Liver (tissue), 8 donors: ENCODE measurements at regions not wholly inside any gene's neighbourhood (a gene's known extent, or its start where the extent isn't known, plus 50 kb on each side); places are given as distances from the start of the nearest gene placed in this dataset.

Source experiments
- DNase-seq: peaks from one replicate; pipeline ENCODE4 v3.0.0-alpha.2; 2017; ENCODE audit warnings: low spot score
- H3K27ac ChIP-seq, 2 donors: one replicate each; pipeline ENCODE4 v1.7.0; 2013; ENCODE audit warnings: inconsistent platforms in 2 of 2, low read length in 2 of 2, control low read depth in 1 of 2, low read depth in 1 of 2, mild to moderate bottlenecking in 1 of 2
- H3K27me3 ChIP-seq, 4 donors: one replicate each; pipeline versions ENCODE4 v1.6.1 to v1.7.0; 2013; ENCODE audit warnings: low read length in 3 of 4, inconsistent platforms in 1 of 4, mild to moderate bottlenecking in 1 of 4, moderate library complexity in 1 of 4; ENCODE audit not compliant: control insufficient read depth in 4 of 4, insufficient read depth in 4 of 4
- H3K36me3 ChIP-seq, 4 donors: one replicate each; pipeline versions ENCODE4 v1.6.1 to v1.7.0; 2013; ENCODE audit warnings: low read length in 3 of 4, mild to moderate bottlenecking in 3 of 4, low read depth in 1 of 4, moderate library complexity in 1 of 4; ENCODE audit not compliant: control insufficient read depth in 4 of 4, insufficient read depth in 3 of 4
- H3K4me1 ChIP-seq, 4 donors: one replicate each; pipeline versions ENCODE4 v1.6.1 to v1.7.0; 2013; ENCODE audit warnings: low read length in 3 of 4, mild to moderate bottlenecking in 3 of 4, moderate library complexity in 1 of 4; ENCODE audit not compliant: control insufficient read depth in 4 of 4, insufficient read depth in 4 of 4
- H3K4me3 ChIP-seq, 3 donors: one replicate each; pipeline versions ENCODE4 v1.6.1 to v1.7.0; 2013; ENCODE audit warnings: low read length in 3 of 3, control low read depth in 1 of 3, low read depth in 1 of 3, mild to moderate bottlenecking in 1 of 3
- H3K9ac ChIP-seq, 2 donors: one replicate each; pipeline ENCODE4 v1.7.0; 2013; ENCODE audit warnings: low read length in 2 of 2, mild to moderate bottlenecking in 2 of 2, moderate library complexity in 2 of 2, control low read depth in 1 of 2, low read depth in 1 of 2
- H3K9me3 ChIP-seq, 4 donors: one replicate each; pipeline versions ENCODE4 v1.6.1 to v1.7.0; 2013; ENCODE audit warnings: low read length in 3 of 4; ENCODE audit not compliant: control insufficient read depth in 4 of 4
- ATF3 ChIP-seq: IDR thresholded peaks from 2 replicates; pipeline ENCODE4 v1.6.1; 2016; ENCODE audit warnings: antibody characterized with exemption
- EGR1 ChIP-seq, 2 donors: IDR thresholded peaks; 2 replicates each; pipeline ENCODE4 v1.6.1; 2016 to 2018; ENCODE audit warnings: antibody characterized with exemption in 2 of 2, low read depth in 2 of 2
- FOXA2 ChIP-seq: IDR thresholded peaks from 2 replicates; pipeline ENCODE4 v1.6.1; 2016; ENCODE audit warnings: antibody characterized with exemption
- HNF4A ChIP-seq, 2 donors: conservative IDR thresholded peaks; 2 replicates each; pipeline ENCODE4 v1.6.1; 2016; ENCODE audit warnings: antibody characterized with exemption in 2 of 2, mild to moderate bottlenecking in 2 of 2
- HNF4G ChIP-seq: IDR thresholded peaks from 2 replicates; pipeline ENCODE4 v1.6.1; 2016; ENCODE audit warnings: antibody characterized with exemption
- JUND ChIP-seq, 2 donors: IDR thresholded peaks; 2 replicates each; pipeline ENCODE4 v1.6.1; 2016; ENCODE audit warnings: antibody characterized with exemption in 2 of 2
- NR2F2 ChIP-seq: IDR thresholded peaks from 2 replicates; pipeline ENCODE4 v1.6.1; 2016; ENCODE audit warnings: antibody characterized with exemption
- RAD21 ChIP-seq, 2 donors: IDR thresholded peaks; 2 replicates each; pipeline ENCODE4 v1.6.1; 2016; ENCODE audit warnings: antibody characterized with exemption in 2 of 2, mild to moderate bottlenecking in 2 of 2
- RXRA ChIP-seq, 2 donors: IDR thresholded peaks; 2 replicates each; pipeline ENCODE4 v1.6.1; 2017 to 2018; ENCODE audit warnings: antibody characterized with exemption in 2 of 2, mild to moderate bottlenecking in 1 of 2
- SP1 ChIP-seq: IDR thresholded peaks from 2 replicates; pipeline ENCODE4 v1.6.1; 2018; ENCODE audit warnings: antibody characterized with exemption, mild to moderate bottlenecking
- TAF1 ChIP-seq: conservative IDR thresholded peaks from 2 replicates; pipeline ENCODE4 v1.6.1; 2016; ENCODE audit warnings: antibody characterized with exemption, mild to moderate bottlenecking
- WGBS: extraction: QIAGEN DNeasy Blood & Tissue Kit; methylation state at CpG from one replicate; pipeline ENCODE4 v1.1.7; 2013; 5-methylcytosine and 5-hydroxymethylcytosine counted together
- TF ChIP-seq, protein P1 (sequence below): fragments of 150-350 bp; IDR thresholded peaks from 2 replicates; pipeline ENCODE4 v1.5.1; 2017; ENCODE audit warnings: improper control_type of control experiment, low read depth, low read length; ENCODE audit not compliant: missing input control
- TF ChIP-seq, protein P2 (sequence below): IDR thresholded peaks from 2 replicates; pipeline ENCODE4 v1.6.1; 2016; ENCODE audit warnings: antibody characterized with exemption, mild to moderate bottlenecking
- TF ChIP-seq, protein P3 (sequence below): IDR thresholded peaks from 2 replicates; pipeline ENCODE4 v1.6.1; 2016; ENCODE audit warnings: antibody characterized with exemption
- donor health status: healthy.
- donor health status: healthy.
- donor health status: healthy.
- donor health status: healthy.
- donor health status: healthy.

GRCh38 chr4:35548921-35549320 is 695.4 kb downstream of the ARAP2 start (continued):
- TF ChIP-seq, protein P1, sequence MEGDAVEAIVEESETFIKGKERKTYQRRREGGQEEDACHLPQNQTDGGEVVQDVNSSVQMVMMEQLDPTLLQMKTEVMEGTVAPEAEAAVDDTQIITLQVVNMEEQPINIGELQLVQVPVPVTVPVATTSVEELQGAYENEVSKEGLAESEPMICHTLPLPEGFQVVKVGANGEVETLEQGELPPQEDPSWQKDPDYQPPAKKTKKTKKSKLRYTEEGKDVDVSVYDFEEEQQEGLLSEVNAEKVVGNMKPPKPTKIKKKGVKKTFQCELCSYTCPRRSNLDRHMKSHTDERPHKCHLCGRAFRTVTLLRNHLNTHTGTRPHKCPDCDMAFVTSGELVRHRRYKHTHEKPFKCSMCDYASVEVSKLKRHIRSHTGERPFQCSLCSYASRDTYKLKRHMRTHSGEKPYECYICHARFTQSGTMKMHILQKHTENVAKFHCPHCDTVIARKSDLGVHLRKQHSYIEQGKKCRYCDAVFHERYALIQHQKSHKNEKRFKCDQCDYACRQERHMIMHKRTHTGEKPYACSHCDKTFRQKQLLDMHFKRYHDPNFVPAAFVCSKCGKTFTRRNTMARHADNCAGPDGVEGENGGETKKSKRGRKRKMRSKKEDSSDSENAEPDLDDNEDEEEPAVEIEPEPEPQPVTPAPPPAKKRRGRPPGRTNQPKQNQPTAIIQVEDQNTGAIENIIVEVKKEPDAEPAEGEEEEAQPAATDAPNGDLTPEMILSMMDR = no peak
- TF ChIP-seq RAD21 (IDR thresholded peaks at IDR 0.05) = no peak
- no peak for TF ChIP-seq NR2F2
- TF ChIP-seq ATF3 = no peak
- no peak for TF ChIP-seq RXRA (IDR thresholded peaks at IDR 0.05)
- TF ChIP-seq EGR1 (IDR thresholded peaks at IDR 0.05; ENCODE audit: low read depth in 2 of 2) = no peak
- TF ChIP-seq SP1 = no peak
- TF ChIP-seq JUND (IDR thresholded peaks at IDR 0.05) = no peak

GRCh38 chr4:35556387-35556786 is 687.9 kb downstream of the ARAP2 start:
- Histone ChIP-seq H3K27ac (no peak overlapping the region), H3K36me3 (no peaks in the 10 kb centered on the region), H3K9me3 (peaks cover 0 to 10% (median 5%) of the 10 kb centered on the region in 4 donors), H3K27me3 (peaks cover 0 to 3% (median 0%) of the 10 kb centered on the region in 4 donors), H3K4me1 (no peaks in the 10 kb centered on the region), H3K4me3 (no peak overlapping the region), H3K9ac (no peak overlapping the region)
- no peak for DNase-seq
- TF ChIP-seq, protein P1 = no peak
- no peak for TF ChIP-seq JUND (IDR thresholded peaks at IDR 0.05)
- TF ChIP-seq, protein P2, sequence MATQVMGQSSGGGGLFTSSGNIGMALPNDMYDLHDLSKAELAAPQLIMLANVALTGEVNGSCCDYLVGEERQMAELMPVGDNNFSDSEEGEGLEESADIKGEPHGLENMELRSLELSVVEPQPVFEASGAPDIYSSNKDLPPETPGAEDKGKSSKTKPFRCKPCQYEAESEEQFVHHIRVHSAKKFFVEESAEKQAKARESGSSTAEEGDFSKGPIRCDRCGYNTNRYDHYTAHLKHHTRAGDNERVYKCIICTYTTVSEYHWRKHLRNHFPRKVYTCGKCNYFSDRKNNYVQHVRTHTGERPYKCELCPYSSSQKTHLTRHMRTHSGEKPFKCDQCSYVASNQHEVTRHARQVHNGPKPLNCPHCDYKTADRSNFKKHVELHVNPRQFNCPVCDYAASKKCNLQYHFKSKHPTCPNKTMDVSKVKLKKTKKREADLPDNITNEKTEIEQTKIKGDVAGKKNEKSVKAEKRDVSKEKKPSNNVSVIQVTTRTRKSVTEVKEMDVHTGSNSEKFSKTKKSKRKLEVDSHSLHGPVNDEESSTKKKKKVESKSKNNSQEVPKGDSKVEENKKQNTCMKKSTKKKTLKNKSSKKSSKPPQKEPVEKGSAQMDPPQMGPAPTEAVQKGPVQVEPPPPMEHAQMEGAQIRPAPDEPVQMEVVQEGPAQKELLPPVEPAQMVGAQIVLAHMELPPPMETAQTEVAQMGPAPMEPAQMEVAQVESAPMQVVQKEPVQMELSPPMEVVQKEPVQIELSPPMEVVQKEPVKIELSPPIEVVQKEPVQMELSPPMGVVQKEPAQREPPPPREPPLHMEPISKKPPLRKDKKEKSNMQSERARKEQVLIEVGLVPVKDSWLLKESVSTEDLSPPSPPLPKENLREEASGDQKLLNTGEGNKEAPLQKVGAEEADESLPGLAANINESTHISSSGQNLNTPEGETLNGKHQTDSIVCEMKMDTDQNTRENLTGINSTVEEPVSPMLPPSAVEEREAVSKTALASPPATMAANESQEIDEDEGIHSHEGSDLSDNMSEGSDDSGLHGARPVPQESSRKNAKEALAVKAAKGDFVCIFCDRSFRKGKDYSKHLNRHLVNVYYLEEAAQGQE = no peak
- WGBS = 90% methylated on average over 1 of the region's 1 CpG

DNA sequence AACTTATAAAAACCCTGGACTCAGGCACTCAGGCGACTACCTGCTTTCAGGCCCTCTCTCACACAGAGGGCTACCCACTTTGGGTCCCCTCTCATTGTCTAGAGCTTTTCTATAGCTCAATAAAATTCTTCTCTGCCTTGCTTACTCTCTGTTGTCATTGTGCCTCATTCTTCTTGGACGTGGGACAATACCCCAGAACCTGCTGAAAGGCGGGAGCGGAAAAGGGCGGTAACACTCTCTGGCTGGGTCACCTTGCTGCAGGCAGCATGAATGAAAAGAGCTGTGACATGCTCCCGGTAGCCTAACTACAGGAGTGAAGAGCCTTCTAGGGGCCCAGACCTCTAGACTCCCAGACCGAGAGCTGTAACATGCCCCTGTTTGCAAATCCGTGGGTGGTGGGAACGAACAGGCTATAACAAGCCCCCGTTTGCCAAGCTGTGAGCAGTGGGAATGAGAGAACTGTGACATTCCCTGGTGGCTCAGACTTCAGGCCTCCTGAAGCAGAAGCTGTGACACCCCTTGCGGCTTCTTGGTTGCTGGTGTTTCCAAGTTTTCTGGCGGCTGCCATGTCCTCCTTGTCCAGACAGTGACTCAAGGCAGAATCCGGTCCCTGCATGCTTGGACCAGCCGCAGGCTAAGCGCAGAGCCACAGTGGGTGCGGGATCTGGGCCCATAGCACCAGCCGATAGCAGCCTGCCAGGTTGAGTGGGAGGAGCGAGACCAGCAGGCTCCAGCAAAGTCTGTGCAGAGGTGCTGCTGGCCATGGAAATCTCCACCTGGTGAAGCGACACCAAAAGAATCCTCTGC is 684.6 kb downstream of the ARAP2 start:
- H3K36me3 ChIP-seq = no peaks in the 10 kb centered on the region
- WGBS = 90% methylated on average over 19 of the region's 19 CpGs
- no peak overlapping the region for H3K9ac ChIP-seq
- H3K27me3 ChIP-seq = no peaks in the 10 kb centered on the region
- no peaks in the 10 kb centered on the region for H3K4me1 ChIP-seq
- H3K4me3 ChIP-seq = no peak overlapping the region
- no peak overlapping the region for H3K27ac ChIP-seq
- H3K9me3 ChIP-seq = peaks cover 0 to 10% (median 5%) of the 10 kb centered on the region in 4 donors
- DNase-seq = no peak
- TF ChIP-seq FOXA2 (no peak), HNF4A (conservative IDR thresholded peaks at IDR 0.05) (no peak), RAD21 (IDR thresholded peaks at IDR 0.05) (no peak), TAF1 (no peak), EGR1 (IDR thresholded peaks at IDR 0.05; ENCODE audit: low read depth in 2 of 2) (no peak), NR2F2 (no peak), ATF3 (no peak), RXRA (IDR thresholded peaks at IDR 0.05) (no peak), HNF4G (no peak)
- TF ChIP-seq, protein P2 = no peak
- TF ChIP-seq, protein P3, sequence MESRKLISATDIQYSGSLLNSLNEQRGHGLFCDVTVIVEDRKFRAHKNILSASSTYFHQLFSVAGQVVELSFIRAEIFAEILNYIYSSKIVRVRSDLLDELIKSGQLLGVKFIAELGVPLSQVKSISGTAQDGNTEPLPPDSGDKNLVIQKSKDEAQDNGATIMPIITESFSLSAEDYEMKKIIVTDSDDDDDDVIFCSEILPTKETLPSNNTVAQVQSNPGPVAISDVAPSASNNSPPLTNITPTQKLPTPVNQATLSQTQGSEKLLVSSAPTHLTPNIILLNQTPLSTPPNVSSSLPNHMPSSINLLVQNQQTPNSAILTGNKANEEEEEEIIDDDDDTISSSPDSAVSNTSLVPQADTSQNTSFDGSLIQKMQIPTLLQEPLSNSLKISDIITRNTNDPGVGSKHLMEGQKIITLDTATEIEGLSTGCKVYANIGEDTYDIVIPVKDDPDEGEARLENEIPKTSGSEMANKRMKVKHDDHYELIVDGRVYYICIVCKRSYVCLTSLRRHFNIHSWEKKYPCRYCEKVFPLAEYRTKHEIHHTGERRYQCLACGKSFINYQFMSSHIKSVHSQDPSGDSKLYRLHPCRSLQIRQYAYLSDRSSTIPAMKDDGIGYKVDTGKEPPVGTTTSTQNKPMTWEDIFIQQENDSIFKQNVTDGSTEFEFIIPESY = no peak
